VCaP (cell line): ENCODE measurements at regions not wholly inside any gene's neighbourhood (a gene's known extent, or its start where the extent isn't known, plus 50 kb on each side); places are given as distances from the start of the nearest gene placed in this dataset.

Source experiments
- H3K27ac ChIP-seq: fragments of 450-650 bp; 2 replicates; pipeline ENCODE4 v1.5.1; 2017
- CTCF ChIP-seq: fragments of 450-650 bp; conservative IDR thresholded peaks from 2 replicates; pipeline ENCODE4 v1.5.1; 2017; ENCODE audit warnings: mild to moderate bottlenecking, moderate library complexity

- no peak for TF ChIP-seq CTCF
- no peak overlapping the region for H3K27ac ChIP-seq
Measured at GRCh38 chr9:1320607-1321195, 270.5 kb downstream of the DMRT2 start.

GRCh38 chr9:1327467-1327866, 277.3 kb downstream of the DMRT2 start:
- H3K27ac ChIP-seq, result no peak overlapping the region
- TF ChIP-seq CTCF, result no peak

GRCh38 chr9:1328341-1328740, 278.2 kb downstream of the DMRT2 start:
- no peak for TF ChIP-seq CTCF
- no peak overlapping the region for H3K27ac ChIP-seq

GRCh38 chr9:1331546-1332038, 281.4 kb downstream of the DMRT2 start:
- no peak overlapping the region for H3K27ac ChIP-seq
- TF ChIP-seq CTCF, result no peak

- no peak for TF ChIP-seq CTCF
- H3K27ac ChIP-seq, result no peak overlapping the region
Measured at GRCh38 chr9:1332156-1332555, 282.0 kb downstream of the DMRT2 start.

GRCh38 chr9:1335174-1335573, 285.0 kb downstream of the DMRT2 start:
- no peak for TF ChIP-seq CTCF
- no peak overlapping the region for H3K27ac ChIP-seq

- peak; percentile 60 for TF ChIP-seq CTCF
- H3K27ac ChIP-seq, result no peak overlapping the region
Measured at GRCh38 chr9:1337169-1337568, 287.0 kb downstream of the DMRT2 start.
